HL-60 (cell line): ENCODE measurements at regions not wholly inside any gene's neighbourhood (a gene's known extent, or its start where the extent isn't known, plus 50 kb on each side); places are given as distances from the start of the nearest gene placed in this dataset.

Experiments used
- POLR2AphosphoS5 ChIP-seq: IDR thresholded peaks from 2 replicates; pipeline ENCODE4 v1.6.1; 2012; ENCODE audit warnings: low read depth
- TF ChIP-seq, protein P1 (sequence below): IDR thresholded peaks from one replicate; pipeline ENCODE4 v1.5.1; 2011; ENCODE audit warnings: low read length, control low read depth, inconsistent platforms; ENCODE audit not compliant: insufficient read depth
- TF ChIP-seq, protein P2 (sequence below): IDR thresholded peaks from 2 replicates; pipeline ENCODE4 v1.6.1; 2012; ENCODE audit warnings: low read depth; ENCODE audit not compliant: insufficient replicate concordance

DNA sequence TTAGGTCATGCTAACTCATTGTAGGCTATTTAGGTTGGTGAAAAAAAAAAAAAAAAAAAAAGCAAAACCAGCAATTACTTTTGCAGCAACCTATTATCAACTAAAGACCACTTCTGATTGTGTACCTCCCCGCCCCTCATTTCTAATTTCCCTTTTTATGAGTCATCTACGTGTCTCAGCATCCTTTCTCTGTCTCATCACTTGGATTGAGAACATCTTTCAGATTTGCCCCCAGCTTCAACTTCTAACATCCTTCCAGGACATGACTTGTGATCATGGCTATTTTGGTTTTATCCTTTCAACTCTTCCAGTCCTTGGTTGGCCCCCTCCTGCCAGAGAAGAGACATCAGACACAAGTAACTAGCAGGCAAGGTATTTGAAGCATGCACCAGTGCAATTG, 156.7 kb upstream of the CCN2 start:
- TF ChIP-seq, protein P1, sequence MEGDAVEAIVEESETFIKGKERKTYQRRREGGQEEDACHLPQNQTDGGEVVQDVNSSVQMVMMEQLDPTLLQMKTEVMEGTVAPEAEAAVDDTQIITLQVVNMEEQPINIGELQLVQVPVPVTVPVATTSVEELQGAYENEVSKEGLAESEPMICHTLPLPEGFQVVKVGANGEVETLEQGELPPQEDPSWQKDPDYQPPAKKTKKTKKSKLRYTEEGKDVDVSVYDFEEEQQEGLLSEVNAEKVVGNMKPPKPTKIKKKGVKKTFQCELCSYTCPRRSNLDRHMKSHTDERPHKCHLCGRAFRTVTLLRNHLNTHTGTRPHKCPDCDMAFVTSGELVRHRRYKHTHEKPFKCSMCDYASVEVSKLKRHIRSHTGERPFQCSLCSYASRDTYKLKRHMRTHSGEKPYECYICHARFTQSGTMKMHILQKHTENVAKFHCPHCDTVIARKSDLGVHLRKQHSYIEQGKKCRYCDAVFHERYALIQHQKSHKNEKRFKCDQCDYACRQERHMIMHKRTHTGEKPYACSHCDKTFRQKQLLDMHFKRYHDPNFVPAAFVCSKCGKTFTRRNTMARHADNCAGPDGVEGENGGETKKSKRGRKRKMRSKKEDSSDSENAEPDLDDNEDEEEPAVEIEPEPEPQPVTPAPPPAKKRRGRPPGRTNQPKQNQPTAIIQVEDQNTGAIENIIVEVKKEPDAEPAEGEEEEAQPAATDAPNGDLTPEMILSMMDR, result no peak
- no peak for TF ChIP-seq POLR2AphosphoS5
- TF ChIP-seq, protein P2, sequence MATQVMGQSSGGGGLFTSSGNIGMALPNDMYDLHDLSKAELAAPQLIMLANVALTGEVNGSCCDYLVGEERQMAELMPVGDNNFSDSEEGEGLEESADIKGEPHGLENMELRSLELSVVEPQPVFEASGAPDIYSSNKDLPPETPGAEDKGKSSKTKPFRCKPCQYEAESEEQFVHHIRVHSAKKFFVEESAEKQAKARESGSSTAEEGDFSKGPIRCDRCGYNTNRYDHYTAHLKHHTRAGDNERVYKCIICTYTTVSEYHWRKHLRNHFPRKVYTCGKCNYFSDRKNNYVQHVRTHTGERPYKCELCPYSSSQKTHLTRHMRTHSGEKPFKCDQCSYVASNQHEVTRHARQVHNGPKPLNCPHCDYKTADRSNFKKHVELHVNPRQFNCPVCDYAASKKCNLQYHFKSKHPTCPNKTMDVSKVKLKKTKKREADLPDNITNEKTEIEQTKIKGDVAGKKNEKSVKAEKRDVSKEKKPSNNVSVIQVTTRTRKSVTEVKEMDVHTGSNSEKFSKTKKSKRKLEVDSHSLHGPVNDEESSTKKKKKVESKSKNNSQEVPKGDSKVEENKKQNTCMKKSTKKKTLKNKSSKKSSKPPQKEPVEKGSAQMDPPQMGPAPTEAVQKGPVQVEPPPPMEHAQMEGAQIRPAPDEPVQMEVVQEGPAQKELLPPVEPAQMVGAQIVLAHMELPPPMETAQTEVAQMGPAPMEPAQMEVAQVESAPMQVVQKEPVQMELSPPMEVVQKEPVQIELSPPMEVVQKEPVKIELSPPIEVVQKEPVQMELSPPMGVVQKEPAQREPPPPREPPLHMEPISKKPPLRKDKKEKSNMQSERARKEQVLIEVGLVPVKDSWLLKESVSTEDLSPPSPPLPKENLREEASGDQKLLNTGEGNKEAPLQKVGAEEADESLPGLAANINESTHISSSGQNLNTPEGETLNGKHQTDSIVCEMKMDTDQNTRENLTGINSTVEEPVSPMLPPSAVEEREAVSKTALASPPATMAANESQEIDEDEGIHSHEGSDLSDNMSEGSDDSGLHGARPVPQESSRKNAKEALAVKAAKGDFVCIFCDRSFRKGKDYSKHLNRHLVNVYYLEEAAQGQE, result no peak
